T-cell (primary cell): ENCODE measurements at regions not wholly inside any gene's neighbourhood (a gene's known extent, or its start where the extent isn't known, plus 50 kb on each side); places are given as distances from the start of the nearest gene placed in this dataset.

ENCODE experiments used
- ATAC-seq, 4 experiments: fragments of 200-7000 bp in 3 of 4; fragments of 150-1000 bp in 1 of 4; cut with Tn5 transposase; replicated peaks in 1 of 4; 1 replicate in 3 of 4; 2 replicates in 1 of 4; pipeline ENCODE4 v1.10.0; 2021; ENCODE audit warnings: moderate library complexity in 3 of 4, mild to moderate bottlenecking in 2 of 4, moderate number of reproducible peaks in 1 of 4
- CTCF ChIA-PET, 2 donors: fragments of 300-600 bp; sonication (Branson Sonifier 250); formaldehyde crosslinking; loops; one replicate each; lab custom pipeline; 2022; ENCODE audit warnings: antibody characterized with exemption in 2 of 2; lab: Charles Lee
- POLR2A ChIA-PET, 2 donors: fragments of 300-600 bp; sonication (Branson Sonifier 250); formaldehyde crosslinking; loops; one replicate each; lab custom pipeline; 2022; ENCODE audit warnings: antibody characterized with exemption in 2 of 2; lab: Charles Lee
- DNase-seq, 35 experiments: peaks; one replicate each; pipeline versions ENCODE4 v3.0.0 to v3.0.0-alpha.2; 2013 to 2023
- H3K27ac ChIP-seq: one replicate; pipeline ENCODE4 v1.5.1; 2013; ENCODE audit warnings: low read length
- H3K27me3 ChIP-seq, 2 experiments: replicated peaks in 1 of 2; 1 replicate in 1 of 2; 2 replicates in 1 of 2; pipeline versions ENCODE4 v1.6.1 to v1.7.0; 2013; ENCODE audit warnings: low read length in 1 of 2, mixed read lengths in 1 of 2; ENCODE audit not compliant: control insufficient read depth in 2 of 2, insufficient read depth in 2 of 2; ENCODE audit errors: extremely low read depth in 1 of 2
- H3K36me3 ChIP-seq, 2 donors: 1 replicate in 1 of 2; 2 replicates in 1 of 2; pipeline versions ENCODE4 v1.6.1 to v1.7.0; 2013; ENCODE audit warnings: low read length in 1 of 2; ENCODE audit not compliant: control insufficient read depth in 2 of 2, insufficient read depth in 1 of 2; ENCODE audit errors: extremely low read depth in 1 of 2
- H3K4me1 ChIP-seq, 2 experiments: 1 replicate in 1 of 2; 2 replicates in 1 of 2; pipeline versions ENCODE4 v1.6.1 to v1.7.0; 2013; ENCODE audit warnings: low read length in 2 of 2, mixed read lengths in 1 of 2; ENCODE audit not compliant: insufficient read depth in 2 of 2, control insufficient read depth in 1 of 2; ENCODE audit errors: extremely low read depth in 1 of 2
- H3K4me3 ChIP-seq, 2 donors: 1 replicate in 1 of 2; 2 replicates in 1 of 2; pipeline versions ENCODE4 v1.5.1 to v1.7.0; 2013; ENCODE audit warnings: mild to moderate bottlenecking in 2 of 2, low read length in 1 of 2, moderate library complexity in 1 of 2; ENCODE audit not compliant: control insufficient read depth in 1 of 2; ENCODE audit errors: extremely low read depth in 1 of 2
- H3K9me3 ChIP-seq: 2 replicates; pipeline ENCODE4 v1.7.0; 2013
- H3K27ac Mint-ChIP-seq, 2 donors: one replicate each; pipeline ENCODE4 v1.8.0; 2020 to 2021; ENCODE audit warnings: mild to moderate bottlenecking in 2 of 2, mixed read lengths in 2 of 2
- H3K27me3 Mint-ChIP-seq, 2 donors: one replicate each; pipeline ENCODE4 v1.8.0; 2021 to 2022; ENCODE audit warnings: mixed read lengths in 2 of 2
- H3K36me3 Mint-ChIP-seq: one replicate; pipeline ENCODE4 v1.8.0; 2021; ENCODE audit warnings: mixed read lengths
- H3K4me1 Mint-ChIP-seq, 3 donors: one replicate each; pipeline ENCODE4 v1.8.0; 2020 to 2022; ENCODE audit warnings: mixed read lengths in 3 of 3, mild to moderate bottlenecking in 1 of 3
- H3K4me3 Mint-ChIP-seq, 3 donors: one replicate each; pipeline ENCODE4 v1.8.0; 2020 to 2022; ENCODE audit warnings: mild to moderate bottlenecking in 3 of 3, mixed read lengths in 3 of 3, moderate library complexity in 3 of 3
- H3K9me3 Mint-ChIP-seq, 3 donors: one replicate each; pipeline ENCODE4 v1.8.0; 2020 to 2022; ENCODE audit warnings: mixed read lengths in 3 of 3
- WGBS: methylation state at CpG from one replicate; pipeline ENCODE4 v1.1.5; 2013; ENCODE audit warnings: missing lambda C conversion rate; ENCODE audit not compliant: insufficient coverage; 5-methylcytosine and 5-hydroxymethylcytosine counted together

GRCh38 chr5:110008131-110008530, 318.4 kb downstream of the MAN2A1 start:
- Mint-ChIP-seq H3K27ac (no peak overlapping the region), H3K4me1 (no peaks in the 10 kb centered on the region), H3K9me3 (peaks cover 0 to 2% (median 0%) of the 10 kb centered on the region in 3 donors), H3K4me3 (no peak overlapping the region), H3K36me3 (peaks cover 2% of the 10 kb centered on the region), H3K27me3 (peaks cover 0 to 2% of the 10 kb centered on the region in 2 donors)
- ChIA-PET CTCF (no interaction called here), POLR2A (no interaction called here)
- DNase-seq (no peak), ATAC-seq (no peak)
- H3K4me1 ChIP-seq, result no peaks in the 10 kb centered on the region
- H3K9me3 ChIP-seq, result no peaks in the 10 kb centered on the region
- H3K36me3 ChIP-seq, result no peaks in the 10 kb centered on the region
- H3K4me3 ChIP-seq, result no peak overlapping the region
- 100% methylated on average over 1 of the region's 4 CpGs for WGBS
- no peak overlapping the region for H3K27ac ChIP-seq
- H3K27me3 ChIP-seq, result no peaks in the 10 kb centered on the region

GRCh38 chr5:110012145-110012544, 322.4 kb downstream of the MAN2A1 start:
- Mint-ChIP-seq H3K27ac (no peak overlapping the region), H3K9me3 (peaks cover 0 to 10% (median 0%) of the 10 kb centered on the region in 3 donors), H3K27me3 (peaks cover 0 to 2% of the 10 kb centered on the region in 2 donors), H3K4me3 (no peak overlapping the region), H3K36me3 (peaks cover 4% of the 10 kb centered on the region), H3K4me1 (no peaks in the 10 kb centered on the region)
- Histone ChIP-seq H3K27me3 (no peaks in the 10 kb centered on the region), H3K27ac (no peak overlapping the region), H3K36me3 (no peaks in the 10 kb centered on the region), H3K4me1 (no peaks in the 10 kb centered on the region), H3K9me3 (no peaks in the 10 kb centered on the region), H3K4me3 (no peak overlapping the region)
- DNase-seq (no peak), ATAC-seq (no peak)
- CTCF ChIA-PET, result no interaction called here
- no CpG with 5 or more reads among the region's 1 CpG for WGBS
- POLR2A ChIA-PET, result no interaction called here

GRCh38 chr5:110013017-110013416, 323.3 kb downstream of the MAN2A1 start:
- ChIA-PET POLR2A (no interaction called here), CTCF (no interaction called here)
- H3K4me1 ChIP-seq, result no peaks in the 10 kb centered on the region
- no peaks in the 10 kb centered on the region for H3K36me3 ChIP-seq
- peaks cover 4% of the 10 kb centered on the region for H3K36me3 Mint-ChIP-seq
- peaks cover 0 to 2% of the 10 kb centered on the region in 2 donors for H3K27me3 Mint-ChIP-seq
- DNase-seq (no peak), ATAC-seq (no peak)
- H3K4me3 ChIP-seq, result no peak overlapping the region
- H3K9me3 Mint-ChIP-seq, result peaks cover 0 to 10% (median 0%) of the 10 kb centered on the region in 3 donors
- H3K27ac ChIP-seq, result no peak overlapping the region
- H3K9me3 ChIP-seq, result no peaks in the 10 kb centered on the region
- no peaks in the 10 kb centered on the region for H3K4me1 Mint-ChIP-seq
- no peak overlapping the region for H3K27ac Mint-ChIP-seq
- no peaks in the 10 kb centered on the region for H3K27me3 ChIP-seq
- no peak overlapping the region for H3K4me3 Mint-ChIP-seq

GRCh38 chr5:110017854-110018253, 328.1 kb downstream of the MAN2A1 start:
- no peak overlapping the region for H3K27ac Mint-ChIP-seq
- H3K36me3 ChIP-seq, result no peaks in the 10 kb centered on the region
- DNase-seq, result no peak
- H3K9me3 ChIP-seq, result no peaks in the 10 kb centered on the region
- no peaks in the 10 kb centered on the region for H3K4me1 Mint-ChIP-seq
- no peak for ATAC-seq
- H3K36me3 Mint-ChIP-seq, result peaks cover 4% of the 10 kb centered on the region
- CTCF ChIA-PET, result no interaction called here
- H3K4me1 ChIP-seq, result no peaks in the 10 kb centered on the region
- peaks cover 0 to 2% of the 10 kb centered on the region in 2 donors for H3K27me3 Mint-ChIP-seq
- peaks cover 0 to 11% of the 10 kb centered on the region in 2 experiments for H3K27me3 ChIP-seq
- WGBS, result 100% methylated on average over 2 of the region's 2 CpGs
- H3K4me3 ChIP-seq, result no peak overlapping the region
- H3K27ac ChIP-seq, result no peak overlapping the region
- peaks cover 0 to 16% (median 5%) of the 10 kb centered on the region in 3 donors for H3K9me3 Mint-ChIP-seq
- no peak overlapping the region for H3K4me3 Mint-ChIP-seq
- POLR2A ChIA-PET, result no interaction called here

DNA sequence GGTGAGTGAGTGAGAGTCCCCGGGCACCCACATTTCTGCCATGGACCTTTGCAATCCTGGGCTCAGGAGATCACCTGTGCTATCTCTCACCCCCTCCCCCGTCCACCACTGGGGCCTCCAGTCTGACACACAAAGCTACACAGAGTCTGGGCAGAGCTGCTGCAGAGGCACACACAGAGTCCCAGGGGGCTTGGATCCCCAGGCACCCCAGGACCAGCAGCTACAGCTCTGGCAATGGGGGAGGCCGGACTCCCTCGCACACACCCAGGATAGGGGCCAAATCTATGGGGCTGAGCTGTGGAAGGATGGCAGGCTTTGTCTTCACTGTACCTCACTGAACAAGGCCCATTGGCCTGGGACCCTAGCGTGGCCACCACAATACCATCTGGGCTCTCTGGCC, 328.8 kb downstream of the MAN2A1 start:
- H3K36me3 ChIP-seq, result no peaks in the 10 kb centered on the region
- H3K9me3 ChIP-seq, result no peaks in the 10 kb centered on the region
- H3K27ac Mint-ChIP-seq, result no peak overlapping the region
- DNase-seq (no peak), ATAC-seq (no peak)
- no peak overlapping the region for H3K4me3 ChIP-seq
- CTCF ChIA-PET, result no interaction called here
- peaks cover 0 to 11% (median 5%) of the 10 kb centered on the region in 3 donors for H3K9me3 Mint-ChIP-seq
- H3K27ac ChIP-seq, result no peak overlapping the region
- no peaks in the 10 kb centered on the region for H3K4me1 ChIP-seq
- no peaks in the 10 kb centered on the region for H3K27me3 Mint-ChIP-seq
- 83% methylated on average over 1 of the region's 5 CpGs for WGBS
- peaks cover 0 to 11% of the 10 kb centered on the region in 2 experiments for H3K27me3 ChIP-seq
- no peaks in the 10 kb centered on the region for H3K36me3 Mint-ChIP-seq
- POLR2A ChIA-PET, result no interaction called here
- no peaks in the 10 kb centered on the region for H3K4me1 Mint-ChIP-seq
- H3K4me3 Mint-ChIP-seq, result no peak overlapping the region

- DNase-seq, result no peak
- H3K36me3 ChIP-seq, result no peaks in the 10 kb centered on the region
- Mint-ChIP-seq H3K36me3 (no peaks in the 10 kb centered on the region), H3K27me3 (no peaks in the 10 kb centered on the region), H3K4me1 (no peaks in the 10 kb centered on the region), H3K4me3 (no peak overlapping the region), H3K9me3 (peaks cover 0 to 6% (median 5%) of the 10 kb centered on the region in 3 donors), H3K27ac (no peak overlapping the region)
- no peak overlapping the region for H3K4me3 ChIP-seq
- H3K4me1 ChIP-seq, result no peaks in the 10 kb centered on the region
- CTCF ChIA-PET, result interaction anchor here in 1 of 2 donors (0.5 kb wide), 1 partner anchor 735 kb away, joined by 5 read pairs; no protein-coding TSS in a partner anchor
- peaks cover 0 to 11% of the 10 kb centered on the region in 2 experiments for H3K27me3 ChIP-seq
- H3K9me3 ChIP-seq, result no peaks in the 10 kb centered on the region
- WGBS, result 97% methylated on average over 5 of the region's 6 CpGs
- POLR2A ChIA-PET, result no interaction called here
- no peak for ATAC-seq
- H3K27ac ChIP-seq, result no peak overlapping the region
Observed at GRCh38 chr5:110019119-110019518, 329.4 kb downstream of the MAN2A1 start.

DNA sequence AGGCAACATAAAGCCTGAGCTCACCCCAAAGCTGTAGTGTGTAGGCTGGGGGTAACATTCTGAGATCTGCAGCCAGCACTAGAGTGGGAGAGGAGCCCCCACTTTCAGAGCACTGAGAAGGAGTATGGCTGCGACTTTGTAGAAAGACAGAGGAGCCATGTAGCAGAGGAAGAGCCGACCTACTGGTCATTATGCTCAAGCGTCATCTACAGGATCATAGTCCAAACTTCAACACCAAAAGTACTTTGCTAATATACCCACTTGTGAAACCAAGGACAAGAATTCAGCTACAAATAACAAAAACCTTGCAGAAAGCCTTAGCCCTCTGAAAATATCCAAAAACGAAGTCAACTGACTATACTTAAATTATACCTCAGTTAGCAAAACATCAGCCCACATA, 330.1 kb downstream of the MAN2A1 start:
- Mint-ChIP-seq H3K27ac (no peak overlapping the region), H3K27me3 (no peaks in the 10 kb centered on the region), H3K4me3 (no peak overlapping the region), H3K4me1 (no peaks in the 10 kb centered on the region), H3K36me3 (no peaks in the 10 kb centered on the region), H3K9me3 (peaks cover 0 to 6% (median 5%) of the 10 kb centered on the region in 3 donors)
- ChIA-PET CTCF (interaction anchor here in 1 of 2 donors (0.6 kb wide), 2 partner anchors 71 to 649 kb away, joined by 3 to 12 read pairs; no protein-coding TSS in a partner anchor), POLR2A (interaction anchor here (0.6 kb wide), 2 partner anchors 10 to 1897 kb away, joined by 3 to 4 read pairs; no protein-coding TSS in a partner anchor)
- no peaks in the 10 kb centered on the region for H3K36me3 ChIP-seq
- whole genome bisulfite sequencing, result 100% methylated on average over 3 of the region's 4 CpGs
- no peak overlapping the region for H3K4me3 ChIP-seq
- DNase-seq (no peak), ATAC-seq (no peak)
- peaks cover 0 to 11% of the 10 kb centered on the region in 2 experiments for H3K27me3 ChIP-seq
- H3K4me1 ChIP-seq, result no peaks in the 10 kb centered on the region
- no peaks in the 10 kb centered on the region for H3K9me3 ChIP-seq
- H3K27ac ChIP-seq, result no peak overlapping the region
